ENCODE measurements at regions not wholly inside any gene's neighbourhood (a gene's known extent, or its start where the extent isn't known, plus 50 kb on each side); places are given as distances from the start of the nearest gene placed in this dataset.

DNA sequence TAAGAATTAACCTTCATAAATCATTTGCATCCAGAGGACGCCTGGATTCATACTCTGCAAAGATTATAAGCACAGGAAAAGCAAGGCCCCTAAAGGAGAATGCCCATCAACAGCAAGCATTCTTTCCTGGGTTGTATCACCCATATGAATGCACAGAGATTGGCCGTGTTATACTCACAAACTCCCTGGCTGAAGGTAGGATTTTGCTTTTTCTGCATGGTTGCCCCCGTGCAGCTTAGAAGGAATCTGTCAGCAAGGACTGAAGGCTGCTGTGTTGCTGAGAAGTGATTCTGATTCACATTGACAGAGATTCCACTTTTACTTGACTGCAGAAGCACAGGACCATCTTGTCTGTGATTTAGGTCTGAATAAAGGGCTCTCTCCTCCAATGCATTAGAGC lies 283.0 kb downstream of the LRRIQ3 start:
- ChIA-PET CTCF (no interaction called here), POLR2A (no interaction called here)
- Histone ChIP-seq H3K9me3 (replicated peaks; ENCODE audit: control insufficient read depth, insufficient read depth, low read length) (peaks cover 2% of the 10 kb centered on the region), H3K4me1 (ENCODE audit: control insufficient read depth, extremely low read depth, insufficient read depth, low read length) (no peaks in the 10 kb centered on the region), H3K4me3 (replicated peaks in 1 of 3; ENCODE audit: insufficient read depth in 1 of 3, low read depth in 1 of 3, low read length in 3 of 3) (no peak overlapping the region), H3K27ac (ENCODE audit: insufficient read depth, low read depth, low read length) (no peak overlapping the region), H3K9ac (replicated peaks; ENCODE audit: extremely low read depth, insufficient read depth, low read length) (no peak overlapping the region), H4K20me1 (replicated peaks; ENCODE audit: control insufficient read depth, extremely low read depth, insufficient read depth, low read length) (no peaks in the 10 kb centered on the region), H3K9me1 (replicated peaks; ENCODE audit: control insufficient read depth, extremely low read depth, insufficient read depth, low read length) (no peaks in the 10 kb centered on the region), H3K4me2 (ENCODE audit: insufficient read depth, low read length) (no peak overlapping the region), H3K79me2 (ENCODE audit: control insufficient read depth, insufficient read depth, low read length) (no peaks in the 10 kb centered on the region), H2AFZ (ENCODE audit: low read depth, low read length) (no peak overlapping the region), H3K27me3 (ENCODE audit: control insufficient read depth in 2 of 2, insufficient read depth in 2 of 2, low read length in 2 of 2) (no peaks in the 10 kb centered on the region), H3K36me3 (ENCODE audit: control insufficient read depth in 2 of 2, extremely low read depth in 1 of 2, insufficient read depth in 2 of 2, low read length in 2 of 2) (no peaks in the 10 kb centered on the region)
- no TSS peak for BruUV-seq (replicated peaks)
- FAIRE-seq (no peak), DNase-seq (ENCODE audit: low read depth, low spot score) (no peak)
- intact Hi-C loops (cut with micrococcal nuclease) = no loop called here
- dilution Hi-C loops (cut with MboI; ENCODE audit: extremely low pct_ligation_motif_present, low sequenced_read_pairs) = no loop called here
- TF ChIP-seq JUN (IDR thresholded peaks at IDR 0.05; ENCODE audit: borderline replicate concordance, insufficient read depth, insufficient read length, low read depth) (no peak), GATA2 (IDR thresholded peaks at IDR 0.05; ENCODE audit: insufficient read depth, insufficient read length, low read depth, low read length) (no peak), POLR2AphosphoS5 (IDR thresholded peaks at IDR 0.05; ENCODE audit: insufficient read depth, low read depth, low read length) (no peak), EZH2 (IDR thresholded peaks at IDR 0.05; ENCODE audit: borderline replicate concordance, low read depth, low read length, severe bottlenecking) (no peak), POLR2A (IDR thresholded peaks at IDR 0.05; ENCODE audit: low read depth, low read length) (no peak), FOS (IDR thresholded peaks at IDR 0.05; ENCODE audit: borderline replicate concordance, insufficient read depth, low read length) (no peak), MYC (IDR thresholded peaks at IDR 0.05; ENCODE audit: low read depth, low read length) (no peak)
- TF ChIP-seq, protein P1, sequence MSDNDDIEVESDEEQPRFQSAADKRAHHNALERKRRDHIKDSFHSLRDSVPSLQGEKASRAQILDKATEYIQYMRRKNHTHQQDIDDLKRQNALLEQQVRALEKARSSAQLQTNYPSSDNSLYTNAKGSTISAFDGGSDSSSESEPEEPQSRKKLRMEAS (IDR thresholded peaks at IDR 0.05; ENCODE audit: insufficient read depth, insufficient read length) = no peak
- TF ChIP-seq, protein P2, sequence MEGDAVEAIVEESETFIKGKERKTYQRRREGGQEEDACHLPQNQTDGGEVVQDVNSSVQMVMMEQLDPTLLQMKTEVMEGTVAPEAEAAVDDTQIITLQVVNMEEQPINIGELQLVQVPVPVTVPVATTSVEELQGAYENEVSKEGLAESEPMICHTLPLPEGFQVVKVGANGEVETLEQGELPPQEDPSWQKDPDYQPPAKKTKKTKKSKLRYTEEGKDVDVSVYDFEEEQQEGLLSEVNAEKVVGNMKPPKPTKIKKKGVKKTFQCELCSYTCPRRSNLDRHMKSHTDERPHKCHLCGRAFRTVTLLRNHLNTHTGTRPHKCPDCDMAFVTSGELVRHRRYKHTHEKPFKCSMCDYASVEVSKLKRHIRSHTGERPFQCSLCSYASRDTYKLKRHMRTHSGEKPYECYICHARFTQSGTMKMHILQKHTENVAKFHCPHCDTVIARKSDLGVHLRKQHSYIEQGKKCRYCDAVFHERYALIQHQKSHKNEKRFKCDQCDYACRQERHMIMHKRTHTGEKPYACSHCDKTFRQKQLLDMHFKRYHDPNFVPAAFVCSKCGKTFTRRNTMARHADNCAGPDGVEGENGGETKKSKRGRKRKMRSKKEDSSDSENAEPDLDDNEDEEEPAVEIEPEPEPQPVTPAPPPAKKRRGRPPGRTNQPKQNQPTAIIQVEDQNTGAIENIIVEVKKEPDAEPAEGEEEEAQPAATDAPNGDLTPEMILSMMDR (IDR thresholded peaks at IDR 0.05; ENCODE audit: extremely low read depth in 1 of 2, insufficient read depth in 1 of 2, low read depth in 1 of 2, low read length in 2 of 2) = no peak

Data from endothelial cell of umbilical vein (primary cell).